GM18511 (cell line): ENCODE measurements at regions not wholly inside any gene's neighbourhood (a gene's known extent, or its start where the extent isn't known, plus 50 kb on each side); places are given as distances from the start of the nearest gene placed in this dataset.
A peak's percentile ranks its signal among the peaks of the same experiment; 100 is the strongest.

Source experiments
- ATAC-seq: cut with Tn5 transposase; IDR thresholded peaks from one replicate; pipeline ENCODE4 v1.9.1; 2021; ENCODE audit warnings: mild to moderate bottlenecking, moderate library complexity; ENCODE audit not compliant: unreplicated experiment

GRCh38 chr12:91387461-91388134 lies 205.0 kb upstream of the DCN start:
- ATAC-seq, result no peak

DNA sequence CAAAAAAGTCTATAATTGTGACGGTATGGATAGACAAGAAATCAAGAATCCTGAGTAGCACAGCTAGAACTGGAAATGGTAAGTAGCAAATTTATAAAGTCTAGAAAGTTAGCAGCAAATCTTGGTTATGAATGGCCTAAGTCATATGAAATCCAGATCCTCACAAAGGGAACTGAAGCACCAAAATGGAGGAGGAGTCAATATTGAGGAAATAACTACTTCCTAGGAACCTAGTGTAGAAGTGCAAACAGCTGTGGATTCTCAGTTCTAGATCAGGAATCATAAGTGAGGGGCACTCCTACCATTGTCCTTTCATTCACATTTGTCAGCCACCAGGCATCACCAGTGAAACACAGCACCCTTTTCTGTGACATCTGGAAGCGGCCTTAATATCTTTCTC lies 202.2 kb upstream of the DCN start:
- no peak for ATAC-seq

GRCh38 chr12:91384366-91384765 lies 201.7 kb upstream of the DCN start:
- ATAC-seq, result no peak

- no peak for ATAC-seq
These were observed 200.5 kb upstream of the DCN start for GRCh38 chr12:91383099-91383498.

DNA sequence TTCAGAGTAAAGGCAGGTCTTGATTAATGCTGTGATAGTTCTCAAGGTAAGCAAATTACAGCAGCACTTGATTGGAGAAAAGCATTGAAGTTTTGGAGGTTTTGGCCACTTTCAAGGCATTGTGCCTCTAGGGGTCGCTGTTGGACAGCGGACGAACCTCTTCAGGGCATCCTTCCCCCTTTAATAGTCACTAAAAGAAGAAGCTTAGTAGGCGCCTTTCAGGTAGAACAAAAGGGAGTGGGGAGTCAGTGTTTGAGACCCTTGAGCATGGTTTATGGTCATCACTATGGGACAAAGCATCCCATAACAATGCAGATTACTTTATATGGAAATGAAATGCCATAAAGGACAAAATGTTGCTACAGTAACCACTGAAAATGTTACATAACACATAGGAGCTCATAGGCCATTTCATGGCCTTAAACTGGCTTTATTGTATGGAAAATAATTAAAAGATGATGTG lies 199.5 kb upstream of the DCN start:
- ATAC-seq, result peak; percentile 85

- ATAC-seq, result peak; percentile 78
These were observed 198.7 kb upstream of the DCN start for GRCh38 chr12:91381309-91381804.

DNA sequence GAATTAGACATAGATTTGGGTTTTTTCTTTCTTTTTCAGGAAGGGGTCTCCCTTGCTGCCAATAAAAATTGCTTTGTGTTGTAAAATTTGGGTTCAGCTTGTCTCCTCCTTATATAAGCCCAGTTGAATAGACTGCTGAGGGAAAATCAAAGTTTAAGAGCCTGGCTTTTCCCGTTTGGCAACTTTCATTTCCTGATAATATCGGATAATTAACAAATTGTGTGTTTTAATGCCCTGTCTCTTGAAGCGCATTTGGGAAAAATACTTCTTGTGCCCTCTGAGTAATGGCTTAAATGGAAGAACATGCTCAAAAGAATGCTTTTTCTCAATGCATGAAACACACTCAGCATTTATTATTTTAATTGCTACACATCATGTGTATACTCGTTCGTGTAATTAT lies 198.0 kb upstream of the DCN start:
- ATAC-seq, result no peak

GRCh38 chr12:91379051-91379775 lies 196.6 kb upstream of the DCN start:
- no peak for ATAC-seq

- no peak for ATAC-seq
These were observed 194.8 kb upstream of the DCN start for GRCh38 chr12:91377436-91377835.

DNA sequence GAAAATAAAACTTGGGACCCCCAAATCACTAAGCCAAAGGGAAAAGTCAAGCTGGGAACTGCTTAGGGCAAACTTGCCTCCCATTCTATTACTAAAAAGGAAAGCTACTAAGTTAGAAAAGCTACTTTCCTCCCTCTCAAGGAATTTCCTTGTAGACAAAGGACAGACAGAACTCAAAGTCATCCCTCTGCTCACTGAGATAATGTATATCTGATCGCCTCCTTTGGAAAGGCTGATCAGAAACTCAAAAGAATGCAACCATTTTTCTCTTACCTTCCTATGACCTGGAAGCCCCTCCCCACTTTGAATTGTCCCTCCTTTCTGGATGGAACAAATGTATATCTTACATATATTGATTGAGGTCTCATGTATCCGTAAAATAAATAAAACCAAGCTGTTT lies 190.5 kb upstream of the DCN start:
- no peak for ATAC-seq

GRCh38 chr12:91370086-91370868 lies 187.7 kb upstream of the DCN start:
- no peak for ATAC-seq

DNA sequence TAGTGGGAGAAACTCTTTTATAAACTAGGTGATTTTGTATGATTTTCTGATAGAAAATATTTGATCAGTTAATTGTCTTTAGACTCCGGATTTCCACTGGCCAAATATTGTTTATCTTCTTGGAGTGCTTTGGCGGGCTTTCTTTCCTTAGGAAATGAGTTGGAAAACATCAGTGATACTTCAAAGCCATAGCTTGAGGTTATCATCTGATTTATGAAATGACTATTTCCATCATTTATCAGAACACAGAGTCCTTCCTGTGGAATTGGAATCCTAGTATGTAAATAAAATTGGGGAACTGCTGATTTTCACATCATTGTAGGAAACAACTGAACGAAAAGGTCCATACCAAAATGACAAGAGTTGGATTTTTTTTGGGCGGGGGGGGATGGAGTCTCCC lies 186.0 kb upstream of the DCN start:
- ATAC-seq, result no peak

GRCh38 chr12:91367234-91367849 lies 184.7 kb upstream of the DCN start:
- ATAC-seq, result no peak

- ATAC-seq, result no peak
These were observed 182.0 kb upstream of the DCN start for GRCh38 chr12:91364471-91365184.

DNA sequence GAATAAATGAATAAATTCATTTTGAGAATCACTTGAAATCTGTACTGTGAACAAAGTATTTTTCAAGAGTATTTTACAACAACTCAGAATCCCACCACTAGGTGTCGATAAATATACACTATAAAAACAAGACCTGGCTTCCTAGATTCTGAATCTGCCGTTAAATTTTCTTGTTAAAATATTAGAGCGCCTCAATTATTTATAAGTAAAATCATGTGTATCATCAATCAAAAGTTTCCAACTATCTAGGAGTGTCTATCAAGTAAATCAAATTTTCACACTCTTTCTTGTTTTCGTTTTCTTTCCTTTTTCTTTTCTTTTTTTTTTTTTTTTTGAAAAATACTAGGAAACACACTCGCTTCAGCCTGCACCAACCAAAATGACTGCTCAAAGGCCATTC lies 179.2 kb upstream of the DCN start:
- peak; percentile 65 for ATAC-seq

DNA sequence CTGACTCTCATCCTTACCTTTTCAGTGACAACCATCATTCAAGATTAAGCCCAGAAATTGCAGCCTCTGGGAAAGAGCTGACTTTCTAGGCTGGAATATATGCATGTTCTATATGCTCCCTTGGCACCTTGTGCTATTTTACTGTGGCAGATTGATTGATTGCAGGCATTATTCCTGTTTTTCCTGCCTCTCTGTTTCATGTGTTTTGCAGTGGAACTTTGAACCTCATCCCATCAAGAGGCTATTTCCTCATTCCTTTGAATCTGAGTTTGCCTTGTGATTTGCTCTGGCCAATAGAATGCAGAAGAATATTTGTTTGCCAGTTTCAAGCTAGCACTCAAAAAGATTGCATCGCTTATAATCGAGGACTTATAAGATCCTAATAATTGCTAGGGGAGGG lies 174.8 kb upstream of the DCN start:
- ATAC-seq, result no peak

DNA sequence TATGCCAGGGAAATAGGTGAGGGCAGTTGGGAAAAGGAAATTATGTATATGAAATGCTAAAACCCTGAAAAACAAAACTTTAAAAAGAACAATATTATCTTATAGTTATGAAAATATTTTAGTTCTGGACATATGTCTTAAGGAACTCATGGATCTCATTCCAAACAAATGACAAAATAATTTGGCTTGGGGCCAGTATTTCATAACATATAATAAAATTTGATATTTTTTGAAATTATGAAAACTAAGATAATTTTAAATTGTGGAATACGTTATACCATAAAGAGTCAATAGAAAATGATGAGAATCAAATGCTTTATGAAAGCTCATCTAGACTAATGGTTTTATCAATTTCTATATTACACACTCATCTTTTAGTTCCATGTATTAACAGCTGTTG lies 173.8 kb upstream of the DCN start:
- ATAC-seq, result no peak

GRCh38 chr12:91355150-91356006 lies 172.8 kb upstream of the DCN start:
- ATAC-seq, result peak; percentile 96

DNA sequence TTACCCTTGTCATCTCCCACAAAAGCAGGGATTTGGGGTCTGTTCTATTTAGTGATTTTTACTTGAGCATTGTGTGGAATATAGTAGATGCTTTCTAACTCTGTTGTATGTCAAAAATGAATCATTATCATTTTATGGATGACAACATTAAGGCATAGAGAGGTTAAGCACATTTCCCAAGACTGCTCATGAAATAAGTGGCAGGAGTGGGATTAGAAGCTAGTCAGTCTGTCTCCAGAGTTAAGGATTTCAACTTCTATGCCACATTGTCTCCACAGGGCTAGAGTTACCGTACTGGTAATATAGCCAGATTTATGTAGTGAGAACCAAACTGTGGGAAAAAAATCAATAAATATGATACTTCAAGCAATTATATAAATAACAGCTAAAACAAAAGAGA lies 170.6 kb upstream of the DCN start:
- ATAC-seq, result no peak

- no peak for ATAC-seq
These were observed 166.9 kb upstream of the DCN start for GRCh38 chr12:91349476-91349875.
